Aorta (tissue), 5 donors: ENCODE measurements at regions not wholly inside any gene's neighbourhood (a gene's known extent, or its start where the extent isn't known, plus 50 kb on each side); places are given as distances from the start of the nearest gene placed in this dataset.

Source experiments
- ATAC-seq: fragments of 200-7000 bp; cut with Tn5 transposase; one replicate; pipeline ENCODE4 v1.9.1; 2022; ENCODE audit warnings: moderate library complexity; ENCODE audit not compliant: low FRiP score
- DNase-seq, 2 donors: peaks; one replicate each; pipeline ENCODE4 v3.0.0-alpha.2; 2020
- H3K27ac ChIP-seq, 2 donors: one replicate each; pipeline ENCODE4 v1.5.1; 2013; ENCODE audit warnings: low read length in 2 of 2, mild to moderate bottlenecking in 2 of 2, moderate library complexity in 2 of 2, control low read depth in 1 of 2, inconsistent platforms in 1 of 2, low read depth in 1 of 2
- H3K27me3 ChIP-seq, 2 donors: one replicate each; pipeline ENCODE4 v1.6.1; 2013; ENCODE audit warnings: control low read depth in 1 of 2, low read length in 1 of 2, mild to moderate bottlenecking in 1 of 2, moderate library complexity in 1 of 2; ENCODE audit not compliant: insufficient read depth in 2 of 2, control insufficient read depth in 1 of 2
- H3K36me3 ChIP-seq, 2 donors: one replicate each; pipeline ENCODE4 v1.6.1; 2013; ENCODE audit warnings: control low read depth in 1 of 2, low read length in 1 of 2, mild to moderate bottlenecking in 1 of 2; ENCODE audit not compliant: insufficient read depth in 2 of 2, control insufficient read depth in 1 of 2
- H3K4me1 ChIP-seq, 2 donors: one replicate each; pipeline ENCODE4 v1.6.1; 2013; ENCODE audit warnings: low read length in 2 of 2, control low read depth in 1 of 2, mild to moderate bottlenecking in 1 of 2, moderate library complexity in 1 of 2; ENCODE audit not compliant: insufficient read depth in 2 of 2, control insufficient read depth in 1 of 2
- H3K4me3 ChIP-seq, 2 donors: one replicate each; pipeline ENCODE4 v1.5.1; 2013; ENCODE audit warnings: low read length in 2 of 2, control low read depth in 1 of 2, mild to moderate bottlenecking in 1 of 2
- H3K9me3 ChIP-seq: one replicate; pipeline ENCODE4 v1.6.1; 2013; ENCODE audit warnings: mild to moderate bottlenecking, low read length; ENCODE audit not compliant: control insufficient read depth
- WGBS, 2 donors: extraction: QIAGEN DNeasy Blood & Tissue Kit; methylation state at CpG; one replicate each; pipeline ENCODE4 v1.1.7; 2013; 5-methylcytosine and 5-hydroxymethylcytosine counted together
- intact Hi-C, 2 donors: fragments of 100-400 bp; cut with DNase I; formaldehyde crosslinking; loops; one replicate each; pipeline versions ENCODE4 v1.14.2 to v1.15.0; 2022
- donor health status: healthy with polysubstance abuse.
- donor health status: Bipolar disorder and iron deficiency.
- donor health status: DM: no; HTN: no; CAD: no.
- donor health status: DM: no; HTN: no; CAD: no.
- donor health status: DM: yes; HTN: yes; CAD: no.

DNA sequence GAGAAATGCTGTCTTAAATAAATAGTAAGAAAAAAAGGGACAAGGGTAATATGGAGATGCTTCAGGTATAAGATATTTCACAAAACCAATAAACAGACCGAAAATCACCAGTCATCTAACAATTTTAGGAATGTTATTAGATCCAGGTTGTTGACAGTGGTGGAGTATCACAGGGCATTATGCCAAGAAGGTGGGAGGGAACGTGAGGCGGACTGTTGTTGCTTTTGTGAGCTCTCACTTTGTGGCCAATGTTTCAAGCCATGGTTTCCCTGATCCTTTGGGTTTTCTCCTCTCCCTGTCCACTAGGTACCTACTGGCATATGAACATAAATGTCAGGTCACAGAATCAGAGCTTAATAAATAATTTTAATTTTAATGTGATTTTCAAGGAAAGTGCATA, 790.3 kb upstream of the SLITRK1 start:
- ATAC-seq (no peak), DNase-seq (no peak)
- Histone ChIP-seq H3K36me3 (no peaks in the 10 kb centered on the region), H3K27ac (no peak overlapping the region), H3K4me1 (no peaks in the 10 kb centered on the region), H3K4me3 (no peak overlapping the region), H3K27me3 (no peaks in the 10 kb centered on the region), H3K9me3 (no peaks in the 10 kb centered on the region)
- 62 to 73% methylated on average over 3 of the region's 3 CpGs for WGBS, 2 donors
- intact Hi-C loops: no loop called here

DNA sequence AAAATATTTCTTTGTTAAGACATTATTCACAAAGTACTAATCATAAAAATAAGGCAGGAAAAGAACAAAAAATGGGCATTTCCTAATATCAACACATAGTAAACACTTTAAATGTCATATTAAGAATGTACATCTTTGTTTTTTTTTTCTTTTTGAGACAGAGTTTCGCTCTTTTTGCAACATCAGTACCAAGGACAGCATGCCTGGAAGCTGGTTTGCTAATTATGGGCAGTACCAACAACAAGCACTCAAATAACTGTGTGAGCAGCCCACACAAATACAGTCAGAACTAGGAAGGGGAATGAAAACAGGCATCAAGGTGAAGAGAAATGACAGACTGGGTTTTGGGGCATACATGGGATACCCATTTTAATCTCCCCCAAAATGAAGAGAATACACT, 788.0 kb upstream of the SLITRK1 start:
- ATAC-seq (no peak), DNase-seq (no peak)
- H3K27ac ChIP-seq: no peak overlapping the region
- no peaks in the 10 kb centered on the region for H3K27me3 ChIP-seq
- H3K36me3 ChIP-seq: no peaks in the 10 kb centered on the region
- H3K4me1 ChIP-seq: no peaks in the 10 kb centered on the region
- 72 to 77% methylated on average over 1 of the region's 1 CpG for WGBS, 2 donors
- no peaks in the 10 kb centered on the region for H3K9me3 ChIP-seq
- intact Hi-C loops: no loop called here
- no peak overlapping the region for H3K4me3 ChIP-seq

DNA sequence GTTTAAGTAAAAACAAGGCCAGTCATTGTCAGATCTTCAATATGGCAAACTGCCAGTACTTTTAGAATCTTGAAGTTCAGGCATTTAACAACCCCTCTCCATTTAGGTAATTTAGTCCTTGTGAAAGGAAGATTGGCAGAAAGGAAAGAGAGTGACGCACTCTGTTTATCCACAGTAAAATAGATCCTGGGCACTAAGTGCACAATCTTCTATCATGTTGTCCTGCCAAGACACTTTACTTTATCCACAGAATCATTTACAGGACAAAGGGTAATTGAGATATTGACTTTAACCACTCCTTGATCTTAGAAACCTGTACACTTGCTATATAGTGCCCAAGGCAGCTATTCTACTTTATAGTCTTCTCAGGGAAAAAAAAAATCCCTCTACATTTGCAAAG, 786.4 kb upstream of the SLITRK1 start:
- DNase-seq (no peak), ATAC-seq (no peak)
- Histone ChIP-seq H3K4me3 (no peak overlapping the region), H3K9me3 (no peaks in the 10 kb centered on the region), H3K36me3 (no peaks in the 10 kb centered on the region), H3K27ac (no peak overlapping the region), H3K27me3 (no peaks in the 10 kb centered on the region), H3K4me1 (no peaks in the 10 kb centered on the region)
- WGBS, 2 donors: 78 to 80% methylated on average over 1 of the region's 1 CpG
- intact Hi-C loops: no loop called here

DNA sequence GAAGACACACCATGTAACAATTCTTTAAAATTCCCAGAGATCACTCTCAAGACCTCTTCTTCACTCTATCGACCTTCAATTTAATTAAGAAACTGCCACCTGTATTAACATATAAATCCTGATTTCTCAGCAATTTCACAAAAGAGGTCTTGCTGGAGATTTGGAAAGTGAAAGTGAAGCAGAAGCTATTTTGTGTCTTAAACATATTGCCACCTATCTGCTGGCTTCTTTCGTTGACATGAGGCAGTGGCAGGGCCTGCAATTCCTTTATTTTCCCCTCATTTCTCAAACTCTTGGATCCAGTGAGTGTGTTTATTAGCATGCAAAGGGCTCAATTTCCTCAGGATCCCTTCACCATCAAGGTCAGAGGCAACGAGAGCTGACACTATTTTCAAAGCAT, 780.2 kb upstream of the SLITRK1 start:
- ATAC-seq (no peak), DNase-seq (no peak)
- H3K9me3 ChIP-seq: no peaks in the 10 kb centered on the region
- H3K4me3 ChIP-seq: no peak overlapping the region
- WGBS, 2 donors: 94 to 98% methylated on average over 3 of the region's 3 CpGs
- no peaks in the 10 kb centered on the region for H3K36me3 ChIP-seq
- no peak overlapping the region for H3K27ac ChIP-seq
- no peaks in the 10 kb centered on the region for H3K4me1 ChIP-seq
- H3K27me3 ChIP-seq: no peaks in the 10 kb centered on the region
- intact Hi-C loops: no loop called here

DNA sequence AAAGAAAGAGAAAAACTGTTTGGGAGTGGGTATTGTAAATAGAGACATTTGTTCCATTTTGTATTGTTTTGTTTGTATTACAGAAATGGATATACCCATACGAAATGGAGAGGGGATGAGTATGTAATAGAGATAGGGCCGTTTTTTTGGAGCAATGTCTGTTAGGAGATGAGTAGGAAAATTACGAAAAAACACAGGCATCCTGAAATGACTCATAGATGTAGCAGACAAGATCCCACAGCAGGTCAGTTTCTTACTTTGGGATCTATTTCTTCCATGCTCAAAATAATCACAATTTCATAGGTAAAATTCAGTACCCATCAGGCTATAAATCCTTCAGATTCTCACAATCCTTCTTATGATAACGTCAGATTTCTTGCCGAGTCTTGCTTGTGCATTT, 779.4 kb upstream of the SLITRK1 start:
- intact Hi-C loops: no loop called here
- Histone ChIP-seq H3K27me3 (no peaks in the 10 kb centered on the region), H3K4me1 (no peaks in the 10 kb centered on the region), H3K36me3 (no peaks in the 10 kb centered on the region), H3K4me3 (no peak overlapping the region), H3K9me3 (no peaks in the 10 kb centered on the region), H3K27ac (no peak overlapping the region)
- WGBS, 2 donors: 88 to 89% methylated on average over 5 of the region's 5 CpGs
- no peak for DNase-seq
- ATAC-seq: no peak

DNA sequence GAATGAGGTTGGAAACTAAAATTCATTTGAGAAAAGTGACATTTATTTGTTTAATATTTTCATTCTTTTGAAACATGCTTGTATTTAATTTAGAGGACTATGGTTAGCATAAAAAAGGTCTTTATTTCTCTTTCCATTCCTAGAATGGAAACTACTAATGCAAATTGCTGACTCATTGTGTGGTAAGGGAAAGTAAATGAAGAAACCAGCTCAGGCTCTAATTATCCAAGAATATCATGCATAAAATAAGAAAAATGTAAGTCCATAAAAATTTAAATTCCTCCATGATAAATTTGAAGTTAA, 777.0 kb upstream of the SLITRK1 start:
- ATAC-seq (no peak), DNase-seq (no peak)
- H3K36me3 ChIP-seq: no peaks in the 10 kb centered on the region
- H3K4me3 ChIP-seq: no peak overlapping the region
- H3K27ac ChIP-seq: no peak overlapping the region
- H3K27me3 ChIP-seq: no peaks in the 10 kb centered on the region
- intact Hi-C loops: no loop called here
- H3K9me3 ChIP-seq: no peaks in the 10 kb centered on the region
- H3K4me1 ChIP-seq: no peaks in the 10 kb centered on the region

DNA sequence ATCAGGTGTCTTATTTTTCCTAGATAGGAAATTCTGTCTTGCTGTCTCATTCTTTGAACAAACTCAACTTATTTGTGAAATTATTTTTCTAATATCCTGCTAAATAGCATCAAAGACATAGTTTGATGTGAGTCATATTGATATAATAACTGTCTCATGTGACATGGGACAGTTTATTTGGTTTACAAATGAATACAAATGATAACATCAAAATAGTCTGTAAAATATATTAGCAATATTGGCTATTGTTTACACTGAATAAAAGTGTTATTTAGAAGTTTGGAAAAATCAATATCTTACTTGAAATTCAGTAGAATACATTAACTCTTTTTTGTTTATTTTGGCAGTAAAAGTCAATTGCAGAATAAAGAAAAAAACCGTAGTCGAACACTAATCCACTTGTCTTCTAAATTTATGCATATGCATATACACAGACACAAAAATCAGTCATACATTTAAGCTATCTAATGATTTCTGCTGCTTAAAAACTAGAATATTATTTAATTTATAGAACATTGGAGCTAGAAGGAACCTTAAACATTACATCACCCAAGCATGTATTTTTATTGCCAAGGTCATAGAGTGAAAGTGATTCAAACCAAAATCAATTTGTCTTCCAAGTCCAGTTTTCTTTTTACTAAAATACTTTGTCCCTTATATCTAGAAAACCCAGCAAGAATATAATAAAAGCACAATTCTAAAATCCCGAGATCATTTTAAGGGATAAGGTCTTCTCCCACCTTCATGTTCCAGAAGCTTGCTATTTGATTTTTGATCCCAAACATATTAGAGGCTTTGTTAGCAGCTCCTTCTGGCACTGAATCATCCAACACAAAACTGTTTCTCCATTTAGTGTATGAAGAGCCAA, 776.5 kb upstream of the SLITRK1 start:
- H3K4me3 ChIP-seq: no peak overlapping the region
- H3K36me3 ChIP-seq: no peaks in the 10 kb centered on the region
- 13 to 22% methylated on average over 3 of the region's 3 CpGs for WGBS, 2 donors
- no peak overlapping the region for H3K27ac ChIP-seq
- DNase-seq (no peak), ATAC-seq (no peak)
- no peaks in the 10 kb centered on the region for H3K4me1 ChIP-seq
- no peaks in the 10 kb centered on the region for H3K27me3 ChIP-seq
- intact Hi-C loops: no loop called here
- no peaks in the 10 kb centered on the region for H3K9me3 ChIP-seq

DNA sequence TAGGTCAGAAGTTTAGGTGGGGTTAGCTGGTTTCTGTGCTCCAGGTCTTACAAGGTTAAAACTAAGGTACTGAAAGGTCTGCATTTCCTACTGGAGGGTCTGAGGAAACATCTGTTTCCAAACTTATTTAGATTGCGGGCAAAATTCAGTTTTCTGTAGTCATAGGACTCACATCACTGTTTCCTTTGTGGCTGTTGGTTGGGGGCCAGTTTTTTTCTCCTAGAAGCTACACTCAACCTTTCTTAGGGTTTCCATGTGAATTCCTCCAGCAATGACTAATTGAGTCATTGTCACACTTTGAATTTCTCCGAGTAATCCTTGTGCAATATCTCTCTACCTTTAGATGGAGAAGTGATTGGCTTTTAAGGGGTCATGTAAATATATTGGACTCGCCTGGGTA, 773.4 kb upstream of the SLITRK1 start:
- H3K4me1 ChIP-seq: no peaks in the 10 kb centered on the region
- ATAC-seq: no peak
- intact Hi-C loops: no loop called here
- WGBS, 2 donors: 67 to 75% methylated on average over 3 of the region's 3 CpGs
- no peak overlapping the region for H3K4me3 ChIP-seq
- no peak overlapping the region for H3K27ac ChIP-seq
- H3K9me3 ChIP-seq: no peaks in the 10 kb centered on the region
- DNase-seq: no peak
- H3K36me3 ChIP-seq: no peaks in the 10 kb centered on the region
- H3K27me3 ChIP-seq: no peaks in the 10 kb centered on the region

DNA sequence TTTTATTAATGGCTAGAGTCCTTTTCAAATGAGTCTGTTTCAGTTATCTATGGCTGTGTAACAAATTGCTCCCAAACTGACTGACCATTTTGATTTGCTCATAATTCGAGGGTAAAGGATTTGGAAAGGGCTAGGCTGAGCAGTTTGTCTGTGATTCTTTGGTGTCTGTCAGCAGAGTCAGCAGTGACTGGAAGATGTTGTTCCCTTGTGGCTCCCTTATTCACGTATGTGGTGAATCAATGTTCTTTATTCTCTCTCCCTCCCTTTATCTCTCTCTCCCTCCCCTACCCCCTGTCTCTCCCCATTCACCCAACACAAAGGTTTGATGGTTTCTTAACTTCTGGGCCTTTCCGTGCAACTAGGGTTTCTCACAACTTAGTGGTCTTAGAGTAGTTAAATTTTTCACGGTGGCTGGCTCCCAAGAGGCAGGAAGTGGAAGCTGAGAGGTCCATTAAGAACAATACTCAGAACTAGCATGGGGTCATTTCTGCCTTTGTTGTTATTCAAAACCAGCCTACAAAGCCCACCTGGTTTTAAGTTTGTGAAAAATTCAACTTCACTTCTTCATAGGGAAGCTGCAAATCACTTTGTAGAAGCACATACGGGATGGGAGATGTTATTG, 772.5 kb upstream of the SLITRK1 start:
- no peaks in the 10 kb centered on the region for H3K9me3 ChIP-seq
- no peaks in the 10 kb centered on the region for H3K4me1 ChIP-seq
- 80 to 81% methylated on average over 5 of the region's 5 CpGs for WGBS, 2 donors
- intact Hi-C loops: no loop called here
- ATAC-seq (no peak), DNase-seq (no peak)
- no peaks in the 10 kb centered on the region for H3K36me3 ChIP-seq
- H3K27ac ChIP-seq: no peak overlapping the region
- no peak overlapping the region for H3K4me3 ChIP-seq
- no peaks in the 10 kb centered on the region for H3K27me3 ChIP-seq
